HG02981 (cell line): ENCODE measurements at regions not wholly inside any gene's neighbourhood (a gene's known extent, or its start where the extent isn't known, plus 50 kb on each side); places are given as distances from the start of the nearest gene placed in this dataset.
"Not testable (repeated sequence)": the region's sequence is repeated elsewhere in the genome, so short reads cannot be mapped to it uniquely, and the experiment has no call there.

Experiments
- ATAC-seq: cut with Tn5 transposase; IDR thresholded peaks from one replicate; pipeline ENCODE4 v1.9.1; 2021; ENCODE audit warnings: mild to moderate bottlenecking, moderate library complexity; ENCODE audit not compliant: unreplicated experiment

DNA sequence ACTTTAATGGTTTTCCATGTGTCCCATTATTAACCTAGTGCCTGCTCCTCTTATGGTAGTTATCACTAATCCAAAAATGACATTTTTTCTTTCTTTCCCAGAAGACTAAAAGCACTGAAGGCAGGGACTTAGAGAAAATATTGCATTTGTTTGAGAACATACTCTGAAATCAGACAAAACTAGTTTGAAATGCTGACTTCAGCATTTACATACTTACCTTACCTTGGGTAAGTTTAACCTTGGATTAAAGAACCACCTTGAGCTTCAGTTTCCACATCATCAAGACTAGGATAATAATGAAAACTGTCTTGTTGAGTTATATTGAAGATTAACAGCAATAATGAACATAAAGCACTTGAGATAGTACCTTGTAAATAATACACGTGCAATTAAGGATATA, 413.0 kb downstream of the SOX2 start:
- no peak for ATAC-seq

DNA sequence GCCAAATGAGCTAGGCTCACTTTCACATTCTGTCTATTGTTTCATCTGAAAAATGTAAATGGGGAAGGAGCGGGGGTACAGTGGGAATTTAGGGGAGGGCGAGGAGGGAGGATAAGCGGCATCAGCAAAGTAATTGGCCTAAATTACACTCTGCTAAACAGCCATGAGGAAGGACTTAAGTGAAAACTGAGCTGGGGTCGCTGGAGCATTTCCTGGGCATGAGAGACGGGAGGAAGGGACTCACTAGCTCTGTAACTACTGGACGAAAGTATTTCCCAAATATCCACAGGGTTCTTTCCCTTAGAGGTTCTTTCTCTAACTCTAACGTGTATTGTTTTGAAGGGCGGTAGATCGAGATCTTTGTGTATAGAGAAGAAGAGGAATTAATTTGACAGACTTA, 418.0 kb downstream of the SOX2 start:
- no peak for ATAC-seq

- no peak for ATAC-seq
Measured at GRCh38 chr3:182133752-182134151, 422.0 kb downstream of the SOX2 start.

GRCh38 chr3:182135056-182135455, 423.3 kb downstream of the SOX2 start:
- ATAC-seq: no peak

DNA sequence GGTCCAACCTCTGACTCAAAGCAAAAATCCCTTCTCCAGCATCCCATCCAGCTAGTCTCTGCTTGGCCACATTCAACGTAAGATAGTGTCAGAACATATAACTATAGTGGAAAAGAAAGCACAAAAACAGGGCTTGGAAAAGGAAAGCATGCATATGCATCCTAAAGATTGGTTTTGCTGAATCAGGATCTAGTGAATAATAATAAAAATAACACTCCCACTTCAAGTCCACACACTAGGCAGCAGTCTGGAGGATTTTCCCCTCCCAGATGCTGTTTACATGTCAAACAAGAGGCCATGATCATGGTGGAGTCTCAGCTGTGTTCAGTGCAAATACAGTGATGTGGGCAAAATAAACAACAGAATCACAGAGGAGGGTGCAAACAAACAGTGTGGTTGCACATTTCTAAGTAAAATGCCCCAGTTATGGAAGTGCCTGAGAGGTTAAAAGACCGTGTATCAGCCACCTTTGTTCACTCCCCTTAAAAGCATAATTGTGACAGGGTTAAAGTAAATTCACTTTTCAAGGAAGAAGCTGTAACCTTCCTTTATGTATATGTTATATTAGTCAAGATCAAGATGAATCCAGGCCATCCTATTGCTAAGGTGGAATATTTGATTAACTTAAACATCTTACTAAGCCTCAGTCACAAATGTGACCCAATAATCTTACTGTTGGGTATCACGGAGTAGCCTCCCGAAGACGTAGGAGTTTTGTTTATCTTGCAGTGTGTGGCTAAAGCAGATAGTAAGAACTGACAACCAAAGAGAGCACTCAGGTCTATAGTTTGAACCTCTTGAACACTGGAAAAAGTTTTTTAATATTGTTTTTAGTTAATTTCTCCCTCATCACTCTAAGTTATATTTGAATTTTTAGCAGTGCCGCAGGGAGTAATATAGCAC, 424.5 kb downstream of the SOX2 start:
- no peak for ATAC-seq

DNA sequence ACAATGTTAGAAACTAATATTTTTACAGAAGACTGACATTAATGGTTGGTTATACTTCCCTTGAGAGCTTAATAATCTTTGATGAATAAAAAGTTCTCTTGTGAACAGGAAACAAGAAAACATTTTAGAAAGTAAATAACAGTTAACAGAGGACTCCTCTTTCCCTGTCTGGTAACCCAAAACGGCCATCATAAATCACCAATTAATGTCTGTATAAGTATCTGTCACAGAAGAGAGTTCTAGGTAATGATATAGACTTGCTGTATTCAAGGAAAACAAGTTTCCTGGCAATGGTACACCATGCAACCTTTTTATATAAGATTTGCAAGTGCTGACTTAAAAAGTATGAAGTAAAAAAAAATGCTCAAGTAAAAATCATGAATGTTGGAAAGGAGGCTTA, 426.7 kb downstream of the SOX2 start:
- no peak for ATAC-seq

GRCh38 chr3:182139627-182140357, 428.1 kb downstream of the SOX2 start:
- no peak for ATAC-seq

GRCh38 chr3:182142928-182143327, 431.2 kb downstream of the SOX2 start:
- no peak for ATAC-seq

- ATAC-seq: no peak
Measured at GRCh38 chr3:182143903-182144302, 432.2 kb downstream of the SOX2 start.

GRCh38 chr3:182148360-182148759, 436.6 kb downstream of the SOX2 start:
- no peak for ATAC-seq

GRCh38 chr3:182149594-182149993, 437.9 kb downstream of the SOX2 start:
- ATAC-seq: no peak

DNA sequence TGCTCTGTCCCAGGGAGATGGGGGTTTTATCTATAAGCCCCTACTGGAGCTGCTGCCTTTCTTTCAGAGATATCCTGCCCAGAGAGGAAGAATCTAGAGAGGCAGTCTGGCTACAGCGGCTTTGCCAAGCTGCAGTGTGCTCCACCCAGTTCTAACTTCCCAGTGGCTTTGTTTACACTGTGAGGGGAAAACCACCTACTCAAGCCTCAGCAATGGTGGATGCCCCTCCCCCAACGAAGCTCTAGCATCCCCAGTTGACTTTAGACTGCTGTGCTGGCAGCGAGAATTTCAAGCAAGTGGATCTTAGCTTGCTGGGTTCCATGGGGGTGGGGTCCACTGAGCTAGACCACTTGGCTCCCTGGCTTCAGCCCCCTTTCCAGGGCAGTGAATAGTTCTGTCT, 444.6 kb downstream of the SOX2 start:
- ATAC-seq: not testable (repeated sequence)

- no peak for ATAC-seq
Measured at GRCh38 chr3:182165234-182165633, 453.5 kb downstream of the SOX2 start.

DNA sequence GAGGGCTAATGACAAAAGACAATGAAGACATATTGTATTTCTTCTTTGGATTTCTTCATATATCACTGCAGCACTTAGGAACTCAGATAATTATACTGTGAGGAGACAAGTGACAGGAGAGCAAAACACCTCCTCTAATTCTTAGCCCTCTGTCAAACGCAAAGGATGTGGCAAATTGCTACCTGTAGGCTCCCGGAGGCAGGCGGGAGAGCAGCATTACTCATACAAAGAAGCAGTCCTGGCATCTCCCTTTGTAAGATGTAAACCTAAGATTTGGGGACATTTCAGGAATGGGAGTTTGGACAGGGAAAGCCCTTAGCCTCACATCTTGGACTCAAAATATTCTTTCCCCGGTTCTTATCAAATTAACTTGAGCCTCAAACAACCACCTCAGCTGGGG, 460.8 kb downstream of the SOX2 start:
- no peak for ATAC-seq

DNA sequence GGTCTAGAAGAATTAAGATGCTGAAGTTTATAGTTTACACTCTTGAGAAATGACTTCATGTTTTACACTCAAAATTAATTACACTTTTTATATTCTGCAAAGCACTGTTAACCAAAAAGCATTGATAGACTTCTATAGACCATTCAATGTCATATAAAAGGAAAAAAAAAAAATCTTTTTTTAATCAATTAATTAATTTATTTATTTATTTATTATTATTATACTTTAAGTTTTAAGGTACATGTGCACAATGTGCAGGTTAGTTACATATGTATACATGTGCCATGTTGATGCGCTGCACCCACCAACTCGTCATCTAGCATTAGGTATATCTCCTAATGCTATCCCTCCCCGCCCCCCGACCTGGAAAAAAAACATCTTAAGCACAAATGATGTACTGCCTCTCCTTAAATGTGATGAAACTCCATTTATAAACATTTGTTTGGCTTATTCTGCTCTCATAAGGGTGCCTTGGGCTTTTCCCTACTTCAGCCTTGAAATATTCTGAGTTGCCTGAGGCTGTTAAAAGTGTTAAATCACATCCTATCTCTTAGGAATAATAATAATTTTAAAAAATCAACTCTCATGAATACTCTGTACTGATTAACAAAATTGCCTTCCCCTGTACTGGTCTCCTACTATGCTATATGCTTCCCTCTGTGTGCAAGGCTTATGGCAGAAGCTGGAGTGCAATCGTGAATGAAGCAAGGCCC, 466.9 kb downstream of the SOX2 start:
- no peak for ATAC-seq

- ATAC-seq: no peak
Measured at GRCh38 chr3:182179631-182180030, 467.9 kb downstream of the SOX2 start.

DNA sequence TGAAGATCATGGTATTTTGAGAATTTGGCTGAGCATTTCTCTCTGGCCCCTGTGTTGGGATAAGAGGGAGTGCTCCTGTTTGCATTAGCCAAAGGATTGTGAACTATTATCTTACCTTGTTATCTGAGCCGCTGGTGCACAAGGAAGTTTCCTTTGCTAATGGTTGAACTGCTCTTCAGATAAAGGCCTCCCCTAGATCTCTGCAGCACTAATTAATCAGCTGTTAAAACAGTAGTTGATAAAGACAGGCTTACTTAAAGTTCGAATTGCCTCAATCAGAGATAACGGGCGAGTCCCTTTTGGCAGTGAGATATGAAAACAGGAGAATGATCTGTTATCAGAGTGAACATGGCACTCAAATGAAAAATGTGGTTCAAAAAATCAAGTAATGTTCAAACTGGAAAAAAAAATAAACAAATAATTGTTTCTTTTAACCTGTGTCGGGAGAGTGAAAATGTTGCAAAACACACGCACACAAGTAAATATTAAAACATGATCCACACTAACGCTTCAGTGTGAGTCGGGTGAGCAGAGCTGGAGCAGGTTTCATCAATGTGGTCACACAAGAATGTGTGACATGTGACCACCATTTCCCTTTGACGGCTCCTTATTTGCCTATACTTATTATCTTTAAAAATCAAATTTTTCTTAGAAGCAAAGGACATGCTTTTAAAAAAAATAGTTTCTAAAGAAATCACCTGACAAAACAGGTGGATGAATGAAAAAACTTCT, 469.1 kb downstream of the SOX2 start:
- no peak for ATAC-seq

- ATAC-seq: peak; percentile 73
Measured at GRCh38 chr3:182182531-182182968, 470.8 kb downstream of the SOX2 start.

GRCh38 chr3:182183716-182184430, 472.1 kb downstream of the SOX2 start:
- ATAC-seq: no peak

- ATAC-seq: no peak
Measured at GRCh38 chr3:182185313-182185712, 473.6 kb downstream of the SOX2 start.
